DOHH2 (cell line): ENCODE measurements at regions not wholly inside any gene's neighbourhood (a gene's known extent, or its start where the extent isn't known, plus 50 kb on each side); places are given as distances from the start of the nearest gene placed in this dataset.

Source experiments
- CTCF ChIP-seq: fragments of 200-600 bp; sonication (generic); IDR thresholded peaks from one replicate; pipeline ENCODE4 v1.5.1; 2014; ENCODE audit warnings: antibody characterized with exemption, mild to moderate bottlenecking, low read depth, low read length; ENCODE audit not compliant: poor library complexity, severe bottlenecking
- EZH2phosphoT487 ChIP-seq: fragments of 200-600 bp; sonication (generic); IDR thresholded peaks from 2 replicates; pipeline ENCODE4 v1.6.1; 2017; ENCODE audit warnings: borderline replicate concordance, mild to moderate bottlenecking, antibody characterized with exemption, low read length, moderate library complexity, mixed read lengths

- TF ChIP-seq CTCF: no peak
- TF ChIP-seq EZH2phosphoT487: no peak
Measured at GRCh38 chr1:90347366-90347765, 352.5 kb downstream of the ZNF326 start.
